ENCODE measurements at regions not wholly inside any gene's neighbourhood (a gene's known extent, or its start where the extent isn't known, plus 50 kb on each side); places are given as distances from the start of the nearest gene placed in this dataset.

- TF ChIP-seq CTCF (IDR thresholded peaks at IDR 0.05; ENCODE audit: insufficient read depth, low read length), result no peak
- no peak for DNase-seq (ENCODE audit: low read depth)
- H3K4me3 ChIP-seq (ENCODE audit: low read depth, low read length), result no peak overlapping the region
These were observed 1430.4 kb upstream of the TENM3 start for GRCh38 chr4:180812783-180813182.

- no peak for TF ChIP-seq CTCF (IDR thresholded peaks at IDR 0.05; ENCODE audit: insufficient read depth, low read length)
- no peak overlapping the region for H3K4me3 ChIP-seq (ENCODE audit: low read depth, low read length)
- DNase-seq (ENCODE audit: low read depth), result no peak
These were observed 1428.3 kb upstream of the TENM3 start for GRCh38 chr4:180814875-180815417.

- TF ChIP-seq CTCF (IDR thresholded peaks at IDR 0.05; ENCODE audit: insufficient read depth, low read length), result no peak
- no peak overlapping the region for H3K4me3 ChIP-seq (ENCODE audit: low read depth, low read length)
- DNase-seq (ENCODE audit: low read depth), result no peak
These were observed 1425.7 kb upstream of the TENM3 start for GRCh38 chr4:180817529-180817928.

GRCh38 chr4:180823108-180823507 is 1420.1 kb upstream of the TENM3 start:
- no peak for TF ChIP-seq CTCF (IDR thresholded peaks at IDR 0.05; ENCODE audit: insufficient read depth, low read length)
- H3K4me3 ChIP-seq (ENCODE audit: low read depth, low read length), result no peak overlapping the region
- DNase-seq (ENCODE audit: low read depth), result no peak

- DNase-seq (ENCODE audit: low read depth), result peak; percentile 50
- H3K4me3 ChIP-seq (ENCODE audit: low read depth, low read length), result peak overlapping the region; percentile 53
- no peak for TF ChIP-seq CTCF (IDR thresholded peaks at IDR 0.05; ENCODE audit: insufficient read depth, low read length)
These were observed 1415.8 kb upstream of the TENM3 start for GRCh38 chr4:180827232-180828009.

- DNase-seq (ENCODE audit: low read depth), result peak; percentile 91
- no peak overlapping the region for H3K4me3 ChIP-seq (ENCODE audit: low read depth, low read length)
- TF ChIP-seq CTCF (IDR thresholded peaks at IDR 0.05; ENCODE audit: insufficient read depth, low read length), result peak; percentile 79
These were observed 1414.7 kb upstream of the TENM3 start for GRCh38 chr4:180828455-180829018.
